ENCODE measurements at regions not wholly inside any gene's neighbourhood (a gene's known extent, or its start where the extent isn't known, plus 50 kb on each side); places are given as distances from the start of the nearest gene placed in this dataset.

GRCh38 chr11:133600786-133601185 is 68.5 kb upstream of the OPCML start:
- TF ChIP-seq POLR2AphosphoS5 (IDR thresholded peaks at IDR 0.05; ENCODE audit: insufficient read depth in 1 of 2, low read depth in 1 of 2), result no peak
- no peak for TF ChIP-seq POLR2A (IDR thresholded peaks at IDR 0.05)
